A172 (cell line): ENCODE measurements at regions not wholly inside any gene's neighbourhood (a gene's known extent, or its start where the extent isn't known, plus 50 kb on each side); places are given as distances from the start of the nearest gene placed in this dataset.

Experiments used
- DNase-seq: peaks from one replicate; pipeline ENCODE4 v3.0.0-alpha.2; 2015; ENCODE audit warnings: low spot score

DNA sequence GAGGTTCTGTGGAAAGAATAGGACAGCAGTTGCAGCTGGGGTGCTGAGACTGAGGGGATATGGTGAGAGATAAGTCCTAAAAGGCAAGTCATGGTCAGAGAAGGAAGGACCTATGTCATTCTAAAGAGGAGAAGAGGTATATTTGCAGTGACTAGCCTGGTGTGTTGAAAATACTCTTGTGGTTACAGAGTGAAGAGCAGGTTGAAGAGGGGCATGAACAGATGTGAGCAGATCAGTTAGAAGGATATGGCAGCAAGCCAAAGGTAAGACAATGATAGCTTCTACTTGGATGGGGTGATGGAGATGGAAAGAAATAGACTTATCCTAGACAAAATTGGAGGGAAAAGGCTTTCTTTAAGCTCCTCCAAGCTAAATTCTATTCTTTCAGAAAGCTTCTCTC lies 469.8 kb upstream of the CPEB2 start:
- no peak for DNase-seq

GRCh38 chr4:14539246-14539645 lies 463.0 kb upstream of the CPEB2 start:
- peak; percentile 13 for DNase-seq

DNA sequence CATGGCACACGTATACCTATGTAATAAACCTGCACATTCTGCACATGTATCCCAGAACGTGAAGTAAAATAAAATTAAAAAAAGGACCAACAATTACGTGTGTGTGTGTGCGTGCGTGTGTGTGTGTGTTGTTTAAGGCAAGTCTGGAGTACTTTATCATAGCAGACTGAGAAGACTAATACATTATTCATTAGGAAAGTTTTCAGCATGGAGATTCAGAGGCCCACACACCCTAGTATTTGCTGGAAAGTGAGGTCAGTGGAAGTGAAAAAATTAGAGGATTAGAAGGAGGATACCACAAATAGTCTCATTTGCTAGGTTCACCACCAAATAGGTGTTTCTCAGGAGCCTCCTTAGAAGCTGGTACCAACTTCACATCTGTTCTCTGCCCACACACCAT lies 457.1 kb upstream of the CPEB2 start:
- no peak for DNase-seq

GRCh38 chr4:14545807-14546206 lies 456.5 kb upstream of the CPEB2 start:
- DNase-seq: no peak

DNA sequence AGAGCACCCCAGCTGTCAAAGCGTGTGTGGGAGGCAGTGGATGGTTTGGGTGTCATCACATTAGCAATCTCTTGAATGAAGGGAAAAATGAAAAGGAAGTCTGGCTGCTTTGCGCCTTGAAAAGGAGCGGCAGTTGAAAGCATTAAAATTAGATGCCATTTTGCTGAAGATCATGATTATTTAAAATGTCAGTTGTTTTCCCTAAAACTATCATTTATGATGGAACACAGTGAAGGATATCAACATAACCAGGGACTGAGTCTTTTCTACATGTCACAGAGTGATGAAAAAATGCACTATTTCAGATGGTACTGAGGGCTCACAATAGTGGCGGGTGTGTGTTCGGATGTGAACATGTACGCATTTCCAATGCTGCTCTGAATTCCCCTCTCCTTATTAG lies 450.2 kb upstream of the CPEB2 start:
- DNase-seq: no peak

DNA sequence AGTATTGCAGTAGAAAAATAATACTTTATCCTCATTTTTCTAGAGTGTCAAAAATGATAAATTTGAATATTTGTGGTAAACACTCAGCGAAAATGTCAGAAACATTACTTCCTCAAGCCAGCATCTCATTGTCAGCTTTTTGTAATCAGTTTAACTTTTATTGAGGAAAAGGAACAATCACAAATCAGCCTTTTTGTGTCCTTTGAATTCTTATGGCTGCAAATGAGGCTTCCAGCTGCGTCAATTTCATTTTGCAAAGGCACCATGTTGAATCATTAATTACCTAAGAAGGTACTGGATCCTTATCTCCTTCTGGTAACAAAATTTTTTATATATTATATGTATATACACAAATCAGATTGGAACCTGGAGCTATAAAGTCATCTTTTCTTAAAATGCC lies 442.6 kb upstream of the CPEB2 start:
- DNase-seq: no peak

DNA sequence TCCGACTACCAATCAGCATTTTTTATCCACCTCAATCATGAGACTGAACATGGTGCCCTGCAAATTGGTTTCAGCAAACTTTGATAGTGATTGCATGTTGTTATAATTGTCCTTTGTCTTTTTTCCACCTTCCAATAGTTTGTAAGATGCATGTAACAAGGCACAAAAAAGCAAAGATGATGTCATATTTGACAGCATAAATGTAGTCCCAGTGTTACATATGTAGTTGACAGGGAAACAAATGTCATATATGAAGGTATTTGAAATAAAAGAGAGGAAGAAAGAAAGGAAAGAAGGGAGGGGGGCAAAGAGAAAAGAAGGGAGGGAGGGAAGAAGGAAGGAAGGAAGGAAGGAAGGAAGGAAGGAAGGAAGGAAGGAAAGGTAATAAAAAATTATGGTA lies 441.7 kb upstream of the CPEB2 start:
- DNase-seq: no peak

GRCh38 chr4:14562901-14563300 lies 439.4 kb upstream of the CPEB2 start:
- no peak for DNase-seq

DNA sequence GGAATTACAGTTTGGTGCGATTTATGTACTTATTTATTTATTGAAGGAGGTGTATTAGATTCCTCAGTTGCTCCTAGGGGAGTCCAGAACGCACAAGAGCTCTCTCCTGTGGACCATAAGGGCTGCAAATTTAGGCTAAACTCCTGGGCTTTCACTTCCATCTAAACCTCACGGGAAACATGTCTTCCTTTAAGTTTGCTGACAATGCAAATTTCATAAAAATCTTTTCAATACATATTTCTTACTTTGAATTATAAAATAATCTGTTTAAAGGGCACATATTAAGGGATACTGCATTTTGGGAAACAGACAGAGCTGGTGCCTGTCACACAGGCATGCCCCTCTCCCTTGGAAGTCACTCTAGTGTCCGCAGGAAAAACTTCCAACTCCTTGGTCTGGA lies 438.0 kb upstream of the CPEB2 start:
- no peak for DNase-seq

DNA sequence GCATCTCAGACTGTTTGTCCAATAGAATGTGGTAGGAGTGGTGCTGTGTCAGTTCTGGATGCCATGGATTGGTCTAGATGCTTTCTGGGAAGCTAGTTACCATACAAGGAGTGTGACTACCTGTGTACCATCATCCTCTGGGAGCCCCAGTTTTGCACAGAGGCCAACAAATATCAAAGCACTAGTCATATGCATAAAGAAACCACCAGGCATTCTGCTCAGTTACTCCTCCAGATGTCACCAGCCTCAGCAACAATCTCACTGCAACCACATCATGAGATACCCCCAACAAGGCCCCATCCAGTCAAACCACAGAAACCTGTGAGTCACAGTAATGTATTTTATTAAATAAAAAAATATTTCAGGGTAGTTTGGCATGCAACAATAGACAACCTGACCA lies 435.8 kb upstream of the CPEB2 start:
- DNase-seq: peak; percentile 52

- DNase-seq: no peak
These were observed 433.9 kb upstream of the CPEB2 start for GRCh38 chr4:14568351-14568750.

DNA sequence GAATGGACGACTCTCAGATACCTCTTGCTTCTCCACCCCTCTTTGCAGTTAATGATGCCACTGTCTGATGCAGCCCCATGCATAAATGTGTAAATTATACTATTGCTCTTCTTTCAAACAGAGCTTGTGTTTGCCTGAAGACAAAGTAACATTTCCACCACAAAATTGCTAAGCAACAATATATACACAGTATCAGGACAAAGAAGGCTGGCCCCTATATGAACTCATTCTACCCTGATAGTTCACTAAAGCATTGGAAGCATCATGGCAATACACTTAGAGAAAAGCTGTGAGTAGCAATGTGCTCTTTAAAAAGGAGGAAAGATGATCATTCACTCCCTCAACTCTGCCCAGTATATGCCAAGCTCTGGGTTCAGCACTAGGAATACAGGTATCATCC lies 427.0 kb upstream of the CPEB2 start:
- DNase-seq: no peak

- no peak for DNase-seq
These were observed 426.4 kb upstream of the CPEB2 start for GRCh38 chr4:14575919-14576318.

GRCh38 chr4:14580061-14580460 lies 422.2 kb upstream of the CPEB2 start:
- no peak for DNase-seq

GRCh38 chr4:14581741-14582140 lies 420.5 kb upstream of the CPEB2 start:
- DNase-seq: no peak

DNA sequence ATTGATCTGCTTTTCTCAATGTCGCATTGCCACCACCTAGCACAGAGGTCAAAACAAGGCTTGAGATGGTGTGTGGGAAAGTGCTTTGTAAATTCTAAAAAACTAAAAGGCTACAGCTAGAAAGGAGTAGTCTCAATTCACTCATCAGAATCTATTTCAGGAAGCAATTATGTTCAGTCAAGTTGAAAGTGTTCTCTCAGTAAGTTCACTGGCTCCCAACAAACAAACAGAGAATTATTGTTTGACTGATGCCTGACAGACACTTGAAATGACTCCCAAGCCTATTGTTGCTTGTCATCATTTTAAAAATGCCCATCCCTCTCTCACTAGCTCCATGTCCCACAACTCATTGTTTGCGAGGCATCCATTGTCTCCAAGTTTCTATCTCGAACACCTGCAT lies 419.6 kb upstream of the CPEB2 start:
- no peak for DNase-seq

GRCh38 chr4:14583331-14583730 lies 418.9 kb upstream of the CPEB2 start:
- DNase-seq: peak; percentile 20

GRCh38 chr4:14583752-14584151 lies 418.5 kb upstream of the CPEB2 start:
- DNase-seq: no peak

DNA sequence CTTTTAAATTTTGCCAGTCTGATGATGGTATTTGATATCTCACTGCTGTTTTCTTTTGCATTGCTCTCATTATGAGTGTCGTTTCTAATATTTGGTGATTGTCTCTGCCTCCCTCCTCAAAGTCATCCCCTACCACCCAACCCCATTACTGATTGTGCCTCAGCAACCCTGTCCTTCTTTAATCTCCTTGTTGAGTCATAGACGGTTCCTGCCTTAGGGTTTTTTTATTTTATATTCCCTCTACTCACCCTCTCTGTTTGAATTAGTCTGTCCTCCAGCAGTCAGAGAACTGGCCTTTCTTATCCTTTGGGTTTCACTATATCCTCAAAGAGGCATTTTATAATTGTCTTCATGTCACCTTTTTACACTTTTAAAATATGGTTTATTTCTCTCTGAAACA lies 409.3 kb upstream of the CPEB2 start:
- no peak for DNase-seq

DNA sequence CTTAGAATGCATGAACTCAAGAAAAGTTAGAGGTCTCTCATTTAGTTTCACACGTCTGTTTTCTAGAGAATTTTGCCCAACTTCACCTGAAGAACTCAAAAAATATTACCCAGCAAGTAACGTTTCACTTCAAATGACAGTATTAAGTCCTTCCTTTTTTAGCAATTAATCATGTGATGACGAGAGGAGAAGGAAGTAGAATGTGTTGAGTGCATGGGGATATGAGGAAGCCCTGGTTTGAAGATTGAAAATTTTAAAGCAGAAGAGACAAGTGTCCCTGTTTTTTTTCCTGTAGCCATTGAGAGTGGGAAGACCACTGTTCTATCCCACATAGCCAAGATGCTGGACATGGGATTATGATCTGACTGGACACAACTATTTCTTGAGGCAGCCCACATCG lies 406.3 kb upstream of the CPEB2 start:
- DNase-seq: no peak

GRCh38 chr4:14596437-14596836 lies 405.8 kb upstream of the CPEB2 start:
- DNase-seq: no peak

- no peak for DNase-seq
These were observed 405.4 kb upstream of the CPEB2 start for GRCh38 chr4:14596904-14597303.

GRCh38 chr4:14602206-14602605 lies 400.1 kb upstream of the CPEB2 start:
- no peak for DNase-seq

- DNase-seq: no peak
These were observed 395.3 kb upstream of the CPEB2 start for GRCh38 chr4:14607001-14607400.

GRCh38 chr4:14607578-14607977 lies 394.7 kb upstream of the CPEB2 start:
- DNase-seq: peak; percentile 7
